ENCODE measurements at regions not wholly inside any gene's neighbourhood (a gene's known extent, or its start where the extent isn't known, plus 50 kb on each side); places are given as distances from the start of the nearest gene placed in this dataset.
"Not testable (repeated sequence)": the region's sequence is repeated elsewhere in the genome, so short reads cannot be mapped to it uniquely, and the experiment has no call there.

DNA sequence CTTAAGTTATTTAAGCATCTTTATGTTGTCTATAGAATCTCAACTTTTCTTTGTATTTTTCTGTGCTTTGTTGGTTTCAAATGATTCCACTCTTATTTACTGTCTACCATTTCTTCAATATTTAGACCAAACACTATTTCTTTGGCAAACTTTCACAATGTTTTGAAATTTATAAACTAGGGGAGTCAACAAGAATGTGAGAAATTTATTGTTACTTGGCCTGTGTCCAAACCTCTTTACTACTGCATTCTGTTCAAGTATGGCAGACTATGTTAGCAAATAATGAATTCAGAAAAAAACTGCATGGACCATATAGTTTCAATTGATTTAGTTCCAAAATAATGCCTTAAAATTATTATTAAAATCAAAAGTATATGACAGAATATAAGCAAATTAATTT is 470.2 kb downstream of the FBXO15 start:
- DNase-seq (ENCODE audit: low read depth in 4 of 6, low spot score in 6 of 6): no peak
- no peaks in the 10 kb centered on the region for H3K4me1 ChIP-seq (ENCODE audit: control insufficient read depth, insufficient read depth, low read length)
- H3K36me3 ChIP-seq (ENCODE audit: control insufficient read depth, insufficient read depth, low read length): no peaks in the 10 kb centered on the region
- H3K27me3 ChIP-seq (ENCODE audit: control insufficient read depth, insufficient read depth, low read length): no peaks in the 10 kb centered on the region
- no peak overlapping the region for H3K4me3 ChIP-seq (ENCODE audit: low read depth, low read length)
- H3K27ac ChIP-seq (ENCODE audit: low read depth, low read length): no peak overlapping the region
- no peaks in the 10 kb centered on the region for H3K9me3 ChIP-seq (ENCODE audit: control insufficient read depth, insufficient read depth, low read length)

DNA sequence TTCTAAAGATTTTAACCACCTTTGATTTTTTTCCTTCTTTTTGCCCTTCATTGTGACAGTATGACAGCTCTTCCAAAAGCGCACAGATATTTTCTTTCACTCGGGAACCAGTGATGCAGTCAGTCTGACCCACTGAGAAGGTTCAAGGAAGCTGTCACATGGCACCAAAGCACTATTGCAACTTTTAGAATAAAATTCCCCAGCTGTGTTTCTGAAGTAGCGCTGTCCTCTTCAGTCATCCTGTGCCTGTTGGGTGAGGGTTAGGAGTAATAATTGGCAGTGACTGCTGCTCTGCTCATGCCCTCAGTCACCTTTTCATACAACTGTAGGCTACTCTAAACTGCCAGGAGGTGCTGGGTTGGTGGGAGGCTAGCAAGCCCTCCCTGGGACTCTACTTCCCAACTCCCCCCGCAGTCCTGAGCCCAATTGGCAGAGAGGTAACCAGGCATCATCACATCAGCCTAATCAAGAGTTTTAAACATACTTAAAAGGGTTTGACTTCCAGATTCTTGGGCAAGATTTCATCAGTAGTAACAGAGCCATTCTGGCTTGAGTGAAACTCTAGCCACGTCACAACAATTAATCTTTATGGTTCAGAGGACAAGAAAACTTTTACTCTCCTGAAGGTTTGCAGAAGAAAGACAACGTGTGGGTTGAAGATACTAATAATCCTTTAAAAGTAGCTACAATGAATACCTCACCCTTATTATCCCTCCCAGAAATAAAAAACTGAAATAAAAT is 473.3 kb downstream of the FBXO15 start:
- H3K4me1 ChIP-seq (ENCODE audit: control insufficient read depth, insufficient read depth, low read length): no peaks in the 10 kb centered on the region
- H3K27me3 ChIP-seq (ENCODE audit: control insufficient read depth, insufficient read depth, low read length): no peaks in the 10 kb centered on the region
- H3K9me3 ChIP-seq (ENCODE audit: control insufficient read depth, insufficient read depth, low read length): no peaks in the 10 kb centered on the region
- H3K27ac ChIP-seq (ENCODE audit: low read depth, low read length): no peak overlapping the region
- 100% methylated on average over 3 of the region's 6 CpGs for WGBS (ENCODE audit: insufficient coverage)
- H3K4me3 ChIP-seq (ENCODE audit: low read depth, low read length): no peak overlapping the region
- no peaks in the 10 kb centered on the region for H3K36me3 ChIP-seq (ENCODE audit: control insufficient read depth, insufficient read depth, low read length)
- no peak for DNase-seq (ENCODE audit: low read depth in 4 of 6, low spot score in 6 of 6)

DNA sequence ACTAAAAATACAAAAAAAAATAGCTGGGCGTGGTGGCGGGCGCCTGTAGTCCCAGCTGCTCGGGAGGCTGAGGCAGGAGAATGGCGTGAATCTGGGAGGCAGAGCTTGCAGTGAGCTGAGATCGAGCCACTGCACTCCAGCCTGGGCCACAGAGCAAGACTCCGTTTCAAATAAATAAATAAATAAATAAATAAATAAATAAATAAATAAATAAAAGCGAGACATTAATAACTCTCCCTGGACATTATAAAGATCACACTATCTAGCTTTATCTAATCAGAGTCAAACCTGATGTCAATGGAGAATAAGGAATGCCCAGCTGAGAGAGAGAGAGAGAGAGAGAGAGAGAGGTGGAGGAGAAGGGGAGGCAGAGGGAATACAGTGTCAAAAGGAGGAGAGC is 476.2 kb downstream of the FBXO15 start:
- not testable (repeated sequence) for H3K4me3 ChIP-seq (ENCODE audit: low read depth, low read length); H3K27ac ChIP-seq (ENCODE audit: low read depth, low read length); H3K27me3 ChIP-seq (ENCODE audit: control insufficient read depth, insufficient read depth, low read length); H3K36me3 ChIP-seq (ENCODE audit: control insufficient read depth, insufficient read depth, low read length); H3K4me1 ChIP-seq (ENCODE audit: control insufficient read depth, insufficient read depth, low read length); H3K9me3 ChIP-seq (ENCODE audit: control insufficient read depth, insufficient read depth, low read length); DNase-seq (ENCODE audit: low read depth in 4 of 6, low spot score in 6 of 6)
- WGBS (ENCODE audit: insufficient coverage): no CpG with 5 or more reads among the region's 8 CpGs

DNA sequence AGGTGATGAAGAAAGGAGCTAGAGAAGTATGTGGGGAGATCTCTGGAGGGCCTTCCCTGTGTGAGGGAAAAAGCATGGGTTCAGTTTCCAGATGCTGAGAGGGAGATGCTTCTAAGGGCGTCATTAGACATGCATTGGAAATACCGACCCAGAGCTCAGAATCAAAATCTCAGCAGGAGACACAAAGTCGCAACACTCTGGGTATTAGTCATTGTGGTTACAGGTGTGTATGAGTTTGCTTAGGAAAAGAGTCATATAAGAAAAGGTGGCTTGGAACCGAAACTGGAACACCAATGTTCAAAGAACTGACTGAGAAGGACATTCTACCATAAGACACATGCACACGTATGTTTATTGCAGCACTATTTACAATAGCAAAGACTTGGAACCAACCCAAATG is 477.1 kb downstream of the FBXO15 start:
- 93% methylated on average over 4 of the region's 5 CpGs for WGBS (ENCODE audit: insufficient coverage)
- Histone ChIP-seq H3K27me3 (ENCODE audit: control insufficient read depth, insufficient read depth, low read length) (no peaks in the 10 kb centered on the region), H3K4me1 (ENCODE audit: control insufficient read depth, insufficient read depth, low read length) (no peaks in the 10 kb centered on the region), H3K36me3 (ENCODE audit: control insufficient read depth, insufficient read depth, low read length) (no peaks in the 10 kb centered on the region), H3K9me3 (ENCODE audit: control insufficient read depth, insufficient read depth, low read length) (no peaks in the 10 kb centered on the region), H3K27ac (ENCODE audit: low read depth, low read length) (no peak overlapping the region), H3K4me3 (ENCODE audit: low read depth, low read length) (no peak overlapping the region)
- no peak for DNase-seq (ENCODE audit: low read depth in 4 of 6, low spot score in 6 of 6)

DNA sequence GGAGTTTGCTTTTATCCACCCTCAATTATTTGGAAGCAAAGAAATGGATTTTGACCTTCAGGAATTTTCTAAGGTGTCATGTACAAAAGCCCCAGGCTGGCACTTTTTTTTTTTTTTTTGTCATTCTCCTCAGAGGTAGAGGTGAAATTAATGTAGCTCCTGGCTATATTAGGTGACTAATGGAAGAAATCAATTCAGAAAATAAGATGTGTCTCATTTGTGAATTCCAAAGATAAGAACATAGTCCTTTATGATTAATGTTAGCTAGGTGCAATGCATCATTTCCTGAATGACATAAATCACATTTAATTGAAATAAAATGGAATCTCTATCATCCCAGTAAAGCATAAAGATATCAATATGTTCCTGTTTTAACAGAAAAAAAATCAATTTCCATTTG is 477.6 kb downstream of the FBXO15 start:
- no peaks in the 10 kb centered on the region for H3K9me3 ChIP-seq (ENCODE audit: control insufficient read depth, insufficient read depth, low read length)

DNA sequence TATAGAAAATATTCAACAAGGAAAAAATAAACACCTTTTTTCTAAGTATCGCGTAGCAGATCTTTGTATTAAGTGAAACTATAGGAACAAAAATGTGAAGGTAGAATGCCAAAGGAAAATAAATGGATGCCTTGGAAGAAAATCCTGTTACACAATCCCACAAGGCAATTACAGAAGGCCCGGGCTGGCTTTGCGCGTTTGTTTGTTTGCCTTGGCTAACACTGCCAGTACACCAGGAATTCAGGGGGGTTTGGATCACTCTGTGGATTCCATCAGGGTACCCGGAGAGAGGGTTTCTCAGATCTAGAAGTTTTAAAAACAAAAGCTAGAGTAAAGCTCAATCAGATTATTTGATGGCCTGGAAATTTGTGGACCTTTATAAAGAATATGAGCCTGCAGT is 478.3 kb downstream of the FBXO15 start:
- no peaks in the 10 kb centered on the region for H3K9me3 ChIP-seq (ENCODE audit: control insufficient read depth, insufficient read depth, low read length)
- no peaks in the 10 kb centered on the region for H3K27me3 ChIP-seq (ENCODE audit: control insufficient read depth, insufficient read depth, low read length)
- no peaks in the 10 kb centered on the region for H3K4me1 ChIP-seq (ENCODE audit: control insufficient read depth, insufficient read depth, low read length)
- H3K4me3 ChIP-seq (ENCODE audit: low read depth, low read length): no peak overlapping the region
- H3K27ac ChIP-seq (ENCODE audit: low read depth, low read length): no peak overlapping the region
- WGBS (ENCODE audit: insufficient coverage): 20% methylated on average over 1 of the region's 6 CpGs
- H3K36me3 ChIP-seq (ENCODE audit: control insufficient read depth, insufficient read depth, low read length): no peaks in the 10 kb centered on the region
- DNase-seq (ENCODE audit: low read depth in 4 of 6, low spot score in 6 of 6): peak in 2 of 6 donors; percentile 14 to 69

More for the DNA sequence above, 477.6 kb downstream of the FBXO15 start:
- Histone ChIP-seq H3K4me3 (ENCODE audit: low read depth, low read length) (no peak overlapping the region), H3K36me3 (ENCODE audit: control insufficient read depth, insufficient read depth, low read length) (no peaks in the 10 kb centered on the region), H3K27me3 (ENCODE audit: control insufficient read depth, insufficient read depth, low read length) (no peaks in the 10 kb centered on the region), H3K27ac (ENCODE audit: low read depth, low read length) (no peak overlapping the region), H3K4me1 (ENCODE audit: control insufficient read depth, insufficient read depth, low read length) (no peaks in the 10 kb centered on the region)
- DNase-seq (ENCODE audit: low read depth in 4 of 6, low spot score in 6 of 6): no peak

DNA sequence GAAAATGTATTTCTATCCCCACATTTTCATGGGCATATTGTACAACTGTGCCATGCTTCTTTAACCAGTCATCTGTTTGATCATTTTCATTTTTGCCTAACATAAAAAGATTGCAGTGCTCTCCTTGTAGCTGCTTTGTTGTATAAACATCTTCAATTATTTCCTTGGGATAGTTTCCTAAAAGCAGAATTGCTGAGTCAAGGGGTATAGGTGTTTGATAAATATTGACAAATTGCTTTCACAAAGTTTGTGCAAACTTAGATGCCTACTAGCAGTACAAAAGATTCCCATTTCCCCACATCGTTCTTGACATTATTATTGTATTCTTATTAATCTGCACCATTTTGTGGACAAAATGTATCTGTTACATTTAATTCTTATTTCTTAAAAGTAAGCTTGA is 479.6 kb downstream of the FBXO15 start:
- H3K9me3 ChIP-seq (ENCODE audit: control insufficient read depth, insufficient read depth, low read length): no peaks in the 10 kb centered on the region
- DNase-seq (ENCODE audit: low read depth in 4 of 6, low spot score in 6 of 6): no peak
- no peak overlapping the region for H3K27ac ChIP-seq (ENCODE audit: low read depth, low read length)
- no peaks in the 10 kb centered on the region for H3K4me1 ChIP-seq (ENCODE audit: control insufficient read depth, insufficient read depth, low read length)
- no peaks in the 10 kb centered on the region for H3K27me3 ChIP-seq (ENCODE audit: control insufficient read depth, insufficient read depth, low read length)
- H3K36me3 ChIP-seq (ENCODE audit: control insufficient read depth, insufficient read depth, low read length): no peaks in the 10 kb centered on the region
- WGBS (ENCODE audit: insufficient coverage): no CpG with 5 or more reads among the region's 1 CpG
- no peak overlapping the region for H3K4me3 ChIP-seq (ENCODE audit: low read depth, low read length)

DNA sequence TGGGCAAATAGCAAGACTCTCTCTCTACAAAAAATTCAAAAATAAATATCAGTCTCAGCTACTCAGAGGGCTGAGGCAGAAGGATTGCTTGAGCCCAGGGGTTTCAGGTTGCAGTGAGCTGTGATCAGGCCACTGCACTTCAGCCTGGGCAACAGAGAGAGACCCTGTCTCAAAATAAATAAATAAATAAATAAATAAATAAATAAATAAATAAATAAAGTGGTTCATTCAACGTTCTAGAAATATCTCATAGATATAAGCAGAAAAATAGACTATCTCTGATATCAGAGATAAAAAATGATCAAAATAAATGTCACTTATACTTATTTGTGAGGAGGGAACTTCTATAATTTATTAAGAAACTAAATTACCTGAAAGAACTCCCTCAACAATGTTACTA is 480.9 kb downstream of the FBXO15 start:
- H3K36me3 ChIP-seq (ENCODE audit: control insufficient read depth, insufficient read depth, low read length): no peaks in the 10 kb centered on the region
- DNase-seq (ENCODE audit: low read depth in 4 of 6, low spot score in 6 of 6): no peak
- H3K4me3 ChIP-seq (ENCODE audit: low read depth, low read length): no peak overlapping the region
- no peaks in the 10 kb centered on the region for H3K4me1 ChIP-seq (ENCODE audit: control insufficient read depth, insufficient read depth, low read length)
- no CpG with 5 or more reads among the region's 1 CpG for WGBS (ENCODE audit: insufficient coverage)
- H3K27me3 ChIP-seq (ENCODE audit: control insufficient read depth, insufficient read depth, low read length): no peaks in the 10 kb centered on the region
- no peak overlapping the region for H3K27ac ChIP-seq (ENCODE audit: low read depth, low read length)
- no peaks in the 10 kb centered on the region for H3K9me3 ChIP-seq (ENCODE audit: control insufficient read depth, insufficient read depth, low read length)

DNA sequence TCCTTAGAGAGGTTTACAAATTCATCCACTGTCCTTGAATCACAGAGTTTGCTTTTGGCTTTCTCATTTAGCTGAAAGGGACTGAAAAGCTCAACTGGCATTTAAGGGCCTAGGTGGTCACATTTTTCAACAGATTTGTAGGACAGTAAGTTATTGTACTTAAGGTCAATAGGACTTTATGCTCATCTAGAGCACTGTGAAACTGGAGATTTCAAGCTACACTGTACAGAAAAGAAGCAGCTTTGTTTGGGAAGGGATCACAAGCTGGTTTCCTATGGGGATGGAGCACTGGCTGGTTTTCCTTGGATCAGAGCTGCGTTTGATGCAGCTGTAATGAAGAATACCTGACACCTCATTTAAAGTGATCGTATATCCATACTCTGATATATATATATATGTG is 482.7 kb downstream of the FBXO15 start:
- no peaks in the 10 kb centered on the region for H3K9me3 ChIP-seq (ENCODE audit: control insufficient read depth, insufficient read depth, low read length)
- H3K4me1 ChIP-seq (ENCODE audit: control insufficient read depth, insufficient read depth, low read length): no peaks in the 10 kb centered on the region
- H3K4me3 ChIP-seq (ENCODE audit: low read depth, low read length): no peak overlapping the region
- DNase-seq (ENCODE audit: low read depth in 4 of 6, low spot score in 6 of 6): no peak
- no CpG with 5 or more reads among the region's 2 CpGs for WGBS (ENCODE audit: insufficient coverage)
- no peaks in the 10 kb centered on the region for H3K36me3 ChIP-seq (ENCODE audit: control insufficient read depth, insufficient read depth, low read length)
- H3K27ac ChIP-seq (ENCODE audit: low read depth, low read length): no peak overlapping the region
- no peaks in the 10 kb centered on the region for H3K27me3 ChIP-seq (ENCODE audit: control insufficient read depth, insufficient read depth, low read length)

DNA sequence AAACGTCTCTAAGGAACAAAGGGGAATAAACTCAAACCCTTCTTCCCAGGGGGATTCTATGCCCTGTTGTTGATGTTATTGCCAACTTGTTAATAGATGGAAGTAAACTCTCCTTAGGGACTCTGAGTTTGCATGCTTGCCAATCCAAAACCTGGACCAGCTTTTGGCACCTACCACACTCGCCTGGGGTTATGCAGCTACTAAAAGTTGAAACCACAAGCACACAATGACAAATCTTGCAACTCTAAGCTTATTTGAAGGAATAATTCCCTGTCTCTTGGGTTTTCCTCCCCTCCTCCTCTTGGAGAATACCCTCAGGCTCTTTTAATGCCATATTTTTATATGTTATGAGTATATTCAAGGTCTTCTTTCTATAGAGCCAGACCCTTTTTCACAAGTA is 484.1 kb downstream of the FBXO15 start:
- Histone ChIP-seq H3K27me3 (ENCODE audit: control insufficient read depth, insufficient read depth, low read length) (no peaks in the 10 kb centered on the region), H3K27ac (ENCODE audit: low read depth, low read length) (no peak overlapping the region), H3K4me1 (ENCODE audit: control insufficient read depth, insufficient read depth, low read length) (no peaks in the 10 kb centered on the region), H3K4me3 (ENCODE audit: low read depth, low read length) (no peak overlapping the region), H3K9me3 (ENCODE audit: control insufficient read depth, insufficient read depth, low read length) (no peaks in the 10 kb centered on the region), H3K36me3 (ENCODE audit: control insufficient read depth, insufficient read depth, low read length) (no peaks in the 10 kb centered on the region)
- 0% methylated on average over 1 of the region's 2 CpGs for WGBS (ENCODE audit: insufficient coverage)
- DNase-seq (ENCODE audit: low read depth in 4 of 6, low spot score in 6 of 6): no peak
